ENCODE measurements at regions not wholly inside any gene's neighbourhood (a gene's known extent, or its start where the extent isn't known, plus 50 kb on each side); places are given as distances from the start of the nearest gene placed in this dataset.

GRCh38 chr18:33918571-33918970 lies 306.1 kb downstream of the NOL4 start (continued):
- TF ChIP-seq, protein P1, sequence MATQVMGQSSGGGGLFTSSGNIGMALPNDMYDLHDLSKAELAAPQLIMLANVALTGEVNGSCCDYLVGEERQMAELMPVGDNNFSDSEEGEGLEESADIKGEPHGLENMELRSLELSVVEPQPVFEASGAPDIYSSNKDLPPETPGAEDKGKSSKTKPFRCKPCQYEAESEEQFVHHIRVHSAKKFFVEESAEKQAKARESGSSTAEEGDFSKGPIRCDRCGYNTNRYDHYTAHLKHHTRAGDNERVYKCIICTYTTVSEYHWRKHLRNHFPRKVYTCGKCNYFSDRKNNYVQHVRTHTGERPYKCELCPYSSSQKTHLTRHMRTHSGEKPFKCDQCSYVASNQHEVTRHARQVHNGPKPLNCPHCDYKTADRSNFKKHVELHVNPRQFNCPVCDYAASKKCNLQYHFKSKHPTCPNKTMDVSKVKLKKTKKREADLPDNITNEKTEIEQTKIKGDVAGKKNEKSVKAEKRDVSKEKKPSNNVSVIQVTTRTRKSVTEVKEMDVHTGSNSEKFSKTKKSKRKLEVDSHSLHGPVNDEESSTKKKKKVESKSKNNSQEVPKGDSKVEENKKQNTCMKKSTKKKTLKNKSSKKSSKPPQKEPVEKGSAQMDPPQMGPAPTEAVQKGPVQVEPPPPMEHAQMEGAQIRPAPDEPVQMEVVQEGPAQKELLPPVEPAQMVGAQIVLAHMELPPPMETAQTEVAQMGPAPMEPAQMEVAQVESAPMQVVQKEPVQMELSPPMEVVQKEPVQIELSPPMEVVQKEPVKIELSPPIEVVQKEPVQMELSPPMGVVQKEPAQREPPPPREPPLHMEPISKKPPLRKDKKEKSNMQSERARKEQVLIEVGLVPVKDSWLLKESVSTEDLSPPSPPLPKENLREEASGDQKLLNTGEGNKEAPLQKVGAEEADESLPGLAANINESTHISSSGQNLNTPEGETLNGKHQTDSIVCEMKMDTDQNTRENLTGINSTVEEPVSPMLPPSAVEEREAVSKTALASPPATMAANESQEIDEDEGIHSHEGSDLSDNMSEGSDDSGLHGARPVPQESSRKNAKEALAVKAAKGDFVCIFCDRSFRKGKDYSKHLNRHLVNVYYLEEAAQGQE (IDR thresholded peaks at IDR 0.05; ENCODE audit: unreplicated experiment), result no peak
- TF ChIP-seq STAT1 (IDR thresholded peaks at IDR 0.05; ENCODE audit: unreplicated experiment) (no peak), EZH2 (IDR thresholded peaks at IDR 0.05; ENCODE audit: low read depth, unreplicated experiment) (no peak), CREB1 (CRISPR knock-in tag; IDR thresholded peaks at IDR 0.05; ENCODE audit: low read depth) (no peak), ETS1 (IDR thresholded peaks at IDR 0.05) (no peak), ZNF331 (CRISPR knock-in tag; IDR thresholded peaks at IDR 0.05; ENCODE audit: low read depth) (no peak), NANOG (IDR thresholded peaks at IDR 0.05; ENCODE audit: borderline replicate concordance) (no peak)

- H3K27ac Mint-ChIP-seq, result no peak overlapping the region
- H3K36me3 ChIP-seq (ENCODE audit: insufficient read depth), result no peaks in the 10 kb centered on the region
- H3K9me2 ChIP-seq (ENCODE audit: insufficient read depth), result no peaks in the 10 kb centered on the region
- peak; percentile 76 for ATAC-seq
- no peaks in the 10 kb centered on the region for H4K20me1 ChIP-seq (replicated peaks; ENCODE audit: insufficient read depth)
- no peaks in the 10 kb centered on the region for H3K79me2 ChIP-seq (replicated peaks; ENCODE audit: insufficient read depth)
- no peaks in the 10 kb centered on the region; the same call in 2 of the 3 replicates for H3K9me3 Mint-ChIP-seq
- no peaks in the 10 kb centered on the region for H3K4me1 ChIP-seq (ENCODE audit: insufficient read depth)
- H3K36me3 Mint-ChIP-seq (ENCODE audit: low read depth), result no peaks in the 10 kb centered on the region
- no peak overlapping the region for H3K4me3 ChIP-seq
- H3K4me2 ChIP-seq, result no peak overlapping the region
- H3F3A ChIP-seq (replicated peaks; ENCODE audit: low read depth), result no peaks in the 10 kb centered on the region
- peak; percentile 54 for DNase-seq (ENCODE audit: low spot score)
- H3K4me3 Mint-ChIP-seq, result no peak overlapping the region
- no peaks in the 10 kb centered on the region for H3K27me3 Mint-ChIP-seq (ENCODE audit: insufficient read depth, low read depth, poor library complexity)
- no peak overlapping the region for H3K27ac ChIP-seq (ENCODE audit: low read depth)
- TF ChIP-seq CTCF (conservative IDR thresholded peaks at IDR 0.05; ENCODE audit: low read depth in 2 of 2), result peak; percentile 43 to 55
- TF ChIP-seq EZH2 (IDR thresholded peaks at IDR 0.05; ENCODE audit: low read depth, unreplicated experiment), result no peak
- no peaks in the 10 kb centered on the region for H3K4me1 Mint-ChIP-seq
- H2AFZ ChIP-seq, result no peak overlapping the region
- no peaks in the 10 kb centered on the region for H3K27me3 ChIP-seq (ENCODE audit: insufficient read depth)
These were observed 308.5 kb downstream of the NOL4 start for GRCh38 chr18:33916200-33916599.

Measured in GM23338 (cell line).